ENCODE measurements at regions not wholly inside any gene's neighbourhood (a gene's known extent, or its start where the extent isn't known, plus 50 kb on each side); places are given as distances from the start of the nearest gene placed in this dataset.

DNA sequence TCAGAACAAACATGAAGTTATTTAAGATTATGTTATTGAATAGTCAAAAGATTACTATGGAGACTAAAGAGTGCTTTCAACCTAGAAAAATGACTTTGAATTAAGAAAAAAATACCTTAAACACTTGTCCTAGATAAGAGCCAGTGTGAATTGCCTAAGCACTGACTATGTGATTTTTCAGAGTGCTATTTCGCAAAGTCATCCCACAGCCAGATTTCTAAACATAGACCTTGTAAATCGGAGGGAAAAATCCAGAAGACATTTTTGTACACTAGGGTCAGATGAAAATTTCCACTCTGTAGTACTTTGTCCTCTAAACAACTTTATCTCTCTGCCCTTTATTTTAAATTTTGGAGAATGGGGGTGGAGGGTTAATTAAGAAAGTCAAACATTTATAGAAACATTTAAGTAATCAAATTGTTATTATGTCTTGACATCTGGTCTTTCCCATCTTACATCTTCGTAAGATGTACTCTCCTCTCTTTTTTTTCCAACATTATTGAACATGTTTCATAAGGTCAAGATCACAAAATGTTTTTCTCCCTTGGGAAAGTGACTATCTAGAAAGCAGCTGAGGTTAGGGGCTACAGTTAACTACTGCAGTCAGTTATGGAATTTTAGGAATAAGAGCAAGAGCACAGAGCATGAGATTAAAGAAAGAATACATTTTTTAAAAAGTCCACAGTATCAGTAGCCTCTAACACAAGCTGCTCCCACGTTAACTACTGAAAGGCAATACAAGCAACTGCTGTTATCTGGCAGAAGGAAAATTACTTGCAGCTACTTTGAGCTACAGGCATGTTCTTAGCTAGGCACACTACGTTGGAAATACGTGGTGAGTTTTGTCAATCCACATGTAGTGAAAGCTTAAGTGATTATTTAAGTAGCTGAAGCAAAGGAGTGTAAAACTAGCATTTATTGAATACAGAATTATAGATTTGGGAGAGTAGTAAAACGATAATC, 648.5 kb downstream of the HTR1B start:
- H3K4me3 ChIP-seq (ENCODE audit: low read depth in 1 of 3, low read length in 3 of 3), result no peak overlapping the region
- no peaks in the 10 kb centered on the region for H3K36me3 ChIP-seq (ENCODE audit: control insufficient read depth in 4 of 4, insufficient read depth in 3 of 4, low read depth in 1 of 4, low read length in 3 of 4)
- WGBS, result 54% methylated on average over 7 of the region's 7 CpGs
- no peaks in the 10 kb centered on the region for H3K9me3 ChIP-seq (ENCODE audit: control insufficient read depth in 4 of 4, low read length in 3 of 4)
- H3K27me3 ChIP-seq (ENCODE audit: control insufficient read depth in 4 of 4, insufficient read depth in 4 of 4, low read length in 3 of 4), result no peaks in the 10 kb centered on the region
- TF ChIP-seq EGR1 (IDR thresholded peaks at IDR 0.05; ENCODE audit: low read depth in 2 of 2), result no peak
- TF ChIP-seq, protein P1, sequence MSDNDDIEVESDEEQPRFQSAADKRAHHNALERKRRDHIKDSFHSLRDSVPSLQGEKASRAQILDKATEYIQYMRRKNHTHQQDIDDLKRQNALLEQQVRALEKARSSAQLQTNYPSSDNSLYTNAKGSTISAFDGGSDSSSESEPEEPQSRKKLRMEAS (IDR thresholded peaks at IDR 0.05), result no peak
- peak; percentile 29 for TF ChIP-seq SP1 (IDR thresholded peaks at IDR 0.05)
- TF ChIP-seq ZBTB33 (IDR thresholded peaks at IDR 0.05), result no peak
- no peak for TF ChIP-seq JUND (IDR thresholded peaks at IDR 0.05)
- TF ChIP-seq GABPA (IDR thresholded peaks at IDR 0.05 in 1 of 2, conservative IDR thresholded peaks at IDR 0.05 in 1 of 2), result no peak
- no peak for TF ChIP-seq TAF1 (conservative IDR thresholded peaks at IDR 0.05)
- TF ChIP-seq NR2F2 (IDR thresholded peaks at IDR 0.05), result peak; percentile 95
- peak in 1 of 2 donors; percentile 28 for TF ChIP-seq RAD21 (IDR thresholded peaks at IDR 0.05)
- TF ChIP-seq CTCF (IDR thresholded peaks at IDR 0.05; ENCODE audit: low read depth, low read length, missing input control), result no peak
- no peak for TF ChIP-seq FOXA1 (IDR thresholded peaks at IDR 0.05)
- peak; percentile 33 to 37 for TF ChIP-seq RXRA (IDR thresholded peaks at IDR 0.05)
- TF ChIP-seq HNF4A (conservative IDR thresholded peaks at IDR 0.05), result no peak
- TF ChIP-seq FOXA2 (IDR thresholded peaks at IDR 0.05), result no peak
- TF ChIP-seq YY1 (IDR thresholded peaks at IDR 0.05), result no peak
- TF ChIP-seq, protein P2, sequence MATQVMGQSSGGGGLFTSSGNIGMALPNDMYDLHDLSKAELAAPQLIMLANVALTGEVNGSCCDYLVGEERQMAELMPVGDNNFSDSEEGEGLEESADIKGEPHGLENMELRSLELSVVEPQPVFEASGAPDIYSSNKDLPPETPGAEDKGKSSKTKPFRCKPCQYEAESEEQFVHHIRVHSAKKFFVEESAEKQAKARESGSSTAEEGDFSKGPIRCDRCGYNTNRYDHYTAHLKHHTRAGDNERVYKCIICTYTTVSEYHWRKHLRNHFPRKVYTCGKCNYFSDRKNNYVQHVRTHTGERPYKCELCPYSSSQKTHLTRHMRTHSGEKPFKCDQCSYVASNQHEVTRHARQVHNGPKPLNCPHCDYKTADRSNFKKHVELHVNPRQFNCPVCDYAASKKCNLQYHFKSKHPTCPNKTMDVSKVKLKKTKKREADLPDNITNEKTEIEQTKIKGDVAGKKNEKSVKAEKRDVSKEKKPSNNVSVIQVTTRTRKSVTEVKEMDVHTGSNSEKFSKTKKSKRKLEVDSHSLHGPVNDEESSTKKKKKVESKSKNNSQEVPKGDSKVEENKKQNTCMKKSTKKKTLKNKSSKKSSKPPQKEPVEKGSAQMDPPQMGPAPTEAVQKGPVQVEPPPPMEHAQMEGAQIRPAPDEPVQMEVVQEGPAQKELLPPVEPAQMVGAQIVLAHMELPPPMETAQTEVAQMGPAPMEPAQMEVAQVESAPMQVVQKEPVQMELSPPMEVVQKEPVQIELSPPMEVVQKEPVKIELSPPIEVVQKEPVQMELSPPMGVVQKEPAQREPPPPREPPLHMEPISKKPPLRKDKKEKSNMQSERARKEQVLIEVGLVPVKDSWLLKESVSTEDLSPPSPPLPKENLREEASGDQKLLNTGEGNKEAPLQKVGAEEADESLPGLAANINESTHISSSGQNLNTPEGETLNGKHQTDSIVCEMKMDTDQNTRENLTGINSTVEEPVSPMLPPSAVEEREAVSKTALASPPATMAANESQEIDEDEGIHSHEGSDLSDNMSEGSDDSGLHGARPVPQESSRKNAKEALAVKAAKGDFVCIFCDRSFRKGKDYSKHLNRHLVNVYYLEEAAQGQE (IDR thresholded peaks at IDR 0.05), result no peak
- TF ChIP-seq HNF4G (IDR thresholded peaks at IDR 0.05), result no peak
- TF ChIP-seq, protein P3, sequence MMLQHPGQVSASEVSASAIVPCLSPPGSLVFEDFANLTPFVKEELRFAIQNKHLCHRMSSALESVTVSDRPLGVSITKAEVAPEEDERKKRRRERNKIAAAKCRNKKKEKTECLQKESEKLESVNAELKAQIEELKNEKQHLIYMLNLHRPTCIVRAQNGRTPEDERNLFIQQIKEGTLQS (IDR thresholded peaks at IDR 0.05), result no peak
- H3K4me1 ChIP-seq (ENCODE audit: control insufficient read depth in 4 of 4, insufficient read depth in 4 of 4, low read length in 3 of 4), result no peaks in the 10 kb centered on the region
- no peak for DNase-seq (ENCODE audit: low spot score)
- no peak overlapping the region for H3K27ac ChIP-seq (ENCODE audit: low read depth in 1 of 2, low read length in 2 of 2)
- no peak overlapping the region for H3K9ac ChIP-seq (ENCODE audit: low read depth in 1 of 2, low read length in 2 of 2)

All from liver (tissue), 8 donors.